GM19372 (cell line): ENCODE measurements at regions not wholly inside any gene's neighbourhood (a gene's known extent, or its start where the extent isn't known, plus 50 kb on each side); places are given as distances from the start of the nearest gene placed in this dataset.

Experiments
- ATAC-seq: cut with Tn5 transposase; IDR thresholded peaks from one replicate; pipeline ENCODE4 v1.9.1; 2021; ENCODE audit warnings: mild to moderate bottlenecking, low read depth, moderate library complexity; ENCODE audit not compliant: unreplicated experiment

- no peak for ATAC-seq
Observed at GRCh38 chr18:2376707-2377106, 194.6 kb downstream of the METTL4 start.

GRCh38 chr18:2380101-2380500 lies 191.2 kb downstream of the METTL4 start:
- ATAC-seq = no peak

GRCh38 chr18:2381539-2381938 lies 189.8 kb downstream of the METTL4 start:
- no peak for ATAC-seq

- ATAC-seq = no peak
Observed at GRCh38 chr18:2387588-2387987, 183.7 kb downstream of the METTL4 start.

GRCh38 chr18:2390158-2390557 lies 181.1 kb downstream of the METTL4 start:
- no peak for ATAC-seq

GRCh38 chr18:2391470-2391869 lies 179.8 kb downstream of the METTL4 start:
- no peak for ATAC-seq

GRCh38 chr18:2392446-2392845 lies 178.9 kb downstream of the METTL4 start:
- ATAC-seq = no peak

- no peak for ATAC-seq
Observed at GRCh38 chr18:2394684-2395083, 176.6 kb downstream of the METTL4 start.

GRCh38 chr18:2395427-2396161 lies 175.7 kb downstream of the METTL4 start:
- ATAC-seq = peak; percentile 79

GRCh38 chr18:2396162-2396505 lies 175.2 kb downstream of the METTL4 start:
- peak; percentile 27 for ATAC-seq

GRCh38 chr18:2400701-2401196 lies 170.6 kb downstream of the METTL4 start:
- ATAC-seq = no peak

- no peak for ATAC-seq
Observed at GRCh38 chr18:2402084-2402483, 169.2 kb downstream of the METTL4 start.

GRCh38 chr18:2406544-2406943 lies 164.8 kb downstream of the METTL4 start:
- ATAC-seq = no peak

GRCh38 chr18:2407961-2408360 lies 163.3 kb downstream of the METTL4 start:
- ATAC-seq = no peak

GRCh38 chr18:2409906-2410305 lies 161.4 kb downstream of the METTL4 start:
- ATAC-seq = no peak

- ATAC-seq = no peak
Observed at GRCh38 chr18:2410688-2411087, 160.6 kb downstream of the METTL4 start.

GRCh38 chr18:2411381-2411960 lies 159.8 kb downstream of the METTL4 start:
- ATAC-seq = no peak

- no peak for ATAC-seq
Observed at GRCh38 chr18:2412281-2412680, 159.0 kb downstream of the METTL4 start.

GRCh38 chr18:2412996-2413751 lies 158.1 kb downstream of the METTL4 start:
- no peak for ATAC-seq

- no peak for ATAC-seq
Observed at GRCh38 chr18:2414235-2414634, 157.1 kb downstream of the METTL4 start.

- ATAC-seq = no peak
Observed at GRCh38 chr18:2415656-2416055, 155.6 kb downstream of the METTL4 start.
